ENCODE measurements at regions not wholly inside any gene's neighbourhood (a gene's known extent, or its start where the extent isn't known, plus 50 kb on each side); places are given as distances from the start of the nearest gene placed in this dataset.
"Not testable (repeated sequence)": the region's sequence is repeated elsewhere in the genome, so short reads cannot be mapped to it uniquely, and the experiment has no call there.

DNA sequence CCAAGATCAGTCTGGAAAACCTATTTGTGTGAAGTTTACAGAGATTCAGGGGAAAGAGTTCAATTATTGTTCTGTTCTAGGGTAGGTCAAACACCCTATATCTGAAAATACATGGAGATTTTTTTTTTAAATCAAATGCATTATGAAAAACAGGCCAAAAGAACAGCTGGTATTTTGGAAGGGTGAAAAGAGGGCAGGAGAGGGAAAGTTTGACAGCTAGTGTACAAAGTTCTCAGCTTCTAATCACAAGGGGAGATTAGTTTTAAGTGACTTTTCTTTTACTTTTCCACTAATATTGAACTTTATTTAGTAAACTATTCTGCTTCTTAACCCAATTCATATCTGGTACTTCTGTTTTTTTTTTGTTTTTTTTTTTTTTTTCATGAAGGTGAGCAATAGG is 66.2 kb upstream of the GRID2 start:
- no peak for TF ChIP-seq CTCF (conservative IDR thresholded peaks at IDR 0.05)
- no peak for TF ChIP-seq ZFX (IDR thresholded peaks at IDR 0.05)
- no peak overlapping the region for H3K27ac ChIP-seq

DNA sequence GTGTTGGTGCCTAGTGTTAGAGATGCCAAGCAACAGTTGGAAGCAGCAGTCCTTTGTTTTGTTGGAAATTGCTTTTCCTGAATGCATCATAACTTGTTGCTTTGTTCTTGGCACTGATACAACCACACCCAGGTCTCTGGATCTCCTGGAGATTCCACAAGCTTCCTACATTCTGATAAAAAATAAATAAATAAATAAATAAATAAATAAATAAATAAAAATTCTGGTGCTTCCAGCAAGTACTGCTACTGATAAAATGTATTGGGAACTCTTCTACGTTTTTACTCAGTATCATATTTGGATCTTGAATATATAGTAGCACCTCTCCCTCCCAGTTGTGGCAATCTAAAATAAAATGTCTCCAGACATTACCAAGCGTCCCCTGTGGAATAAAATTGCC is 62.7 kb upstream of the GRID2 start:
- TF ChIP-seq ZFX (IDR thresholded peaks at IDR 0.05) (no peak), CTCF (conservative IDR thresholded peaks at IDR 0.05) (no peak)

DNA sequence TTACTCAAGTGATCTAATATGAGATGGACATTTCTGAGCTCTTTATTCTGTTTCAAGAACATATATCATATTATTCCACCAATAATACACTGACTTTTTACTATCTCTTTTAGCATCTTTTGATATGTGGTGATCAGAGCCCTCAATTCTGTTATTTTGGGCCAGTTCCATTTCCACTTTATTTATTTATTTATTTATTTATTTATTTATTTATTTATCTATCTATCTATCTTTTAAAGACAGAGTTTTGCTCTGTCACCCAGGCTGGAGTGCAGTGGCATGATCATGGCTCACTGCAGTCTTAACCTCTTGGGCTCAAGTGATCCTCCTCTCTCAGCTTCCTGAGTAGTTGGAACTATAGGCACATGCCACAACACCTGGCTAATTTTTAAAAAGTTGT is 57.4 kb upstream of the GRID2 start:
- no peak for TF ChIP-seq ZFX (IDR thresholded peaks at IDR 0.05)
- TF ChIP-seq CTCF (conservative IDR thresholded peaks at IDR 0.05) = no peak
- H3K27ac ChIP-seq = no peak overlapping the region

More for the DNA sequence above, 62.7 kb upstream of the GRID2 start:
- H3K27ac ChIP-seq = no peak overlapping the region

- no peak overlapping the region for H3K27ac ChIP-seq
- TF ChIP-seq CTCF (conservative IDR thresholded peaks at IDR 0.05) = no peak
- no peak for TF ChIP-seq ZFX (IDR thresholded peaks at IDR 0.05)
These were observed 54.2 kb upstream of the GRID2 start for GRCh38 chr4:92249541-92249940.

GRCh38 chr4:92251711-92252110 is 52.1 kb upstream of the GRID2 start:
- TF ChIP-seq CTCF (conservative IDR thresholded peaks at IDR 0.05) (no peak), ZFX (IDR thresholded peaks at IDR 0.05) (no peak)
- H3K27ac ChIP-seq = no peak overlapping the region

DNA sequence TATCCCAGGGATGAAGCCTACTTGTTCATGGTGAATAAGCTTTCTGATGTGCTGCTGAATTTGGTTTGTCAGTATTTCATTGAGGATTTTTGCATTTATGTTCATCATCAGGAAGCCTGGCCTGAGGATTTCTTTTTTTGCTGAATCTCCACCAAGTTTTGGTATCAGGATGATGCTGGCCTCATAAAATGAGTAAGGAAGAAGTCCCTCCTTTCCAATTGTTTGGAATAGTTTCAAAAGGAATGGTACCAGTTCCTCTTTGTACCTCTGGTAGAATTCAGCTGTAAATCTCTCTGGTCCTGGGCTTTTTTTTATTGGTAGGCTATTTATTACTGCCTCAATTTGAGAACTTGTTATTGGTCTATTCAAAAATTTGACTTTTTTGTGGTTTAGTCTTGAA is 51.4 kb upstream of the GRID2 start:
- not testable (repeated sequence) for H3K27ac ChIP-seq

DNA sequence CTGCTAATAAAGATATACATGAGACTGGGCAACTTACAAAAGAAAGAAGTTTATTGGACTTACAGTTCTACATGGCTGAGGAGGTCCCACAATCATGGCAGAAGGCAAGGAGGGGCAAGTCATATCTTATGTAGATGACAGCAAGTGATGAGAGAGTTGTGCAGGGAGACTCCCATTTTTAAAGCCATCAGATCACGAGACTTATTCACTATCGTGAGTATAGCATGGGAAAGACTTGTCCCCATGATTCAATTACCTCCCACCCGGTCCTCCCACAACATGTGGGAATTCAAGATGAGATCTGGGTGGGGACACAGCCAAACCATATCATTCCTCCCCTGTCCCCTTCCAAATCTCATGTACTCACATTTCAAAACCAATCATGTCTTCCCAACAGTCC is 50.9 kb upstream of the GRID2 start:
- no peak for TF ChIP-seq ZFX (IDR thresholded peaks at IDR 0.05)
- TF ChIP-seq CTCF (conservative IDR thresholded peaks at IDR 0.05) = no peak
- no peak overlapping the region for H3K27ac ChIP-seq

- H3K27ac ChIP-seq = no peak overlapping the region
- TF ChIP-seq ZFX (IDR thresholded peaks at IDR 0.05) (no peak), CTCF (conservative IDR thresholded peaks at IDR 0.05) (no peak)
These were observed 50.2 kb upstream of the GRID2 start for GRCh38 chr4:92253550-92253949.
